Kidney epithelial cell (primary cell): ENCODE measurements at regions not wholly inside any gene's neighbourhood (a gene's known extent, or its start where the extent isn't known, plus 50 kb on each side); places are given as distances from the start of the nearest gene placed in this dataset.
"Not testable (repeated sequence)": the region's sequence is repeated elsewhere in the genome, so short reads cannot be mapped to it uniquely, and the experiment has no call there.

Source experiments
- DNase-seq: peaks from one replicate; pipeline ENCODE4 v3.0.0-alpha.2; 2010; ENCODE audit warnings: low read depth
- H3K27me3 ChIP-seq: 2 replicates; pipeline ENCODE4 v1.6.0; 2011; ENCODE audit warnings: low read length; ENCODE audit not compliant: control insufficient read depth, insufficient read depth
- H3K36me3 ChIP-seq: 2 replicates; pipeline ENCODE4 v1.5.1; 2011; ENCODE audit warnings: low read length; ENCODE audit not compliant: control insufficient read depth, insufficient read depth
- H3K4me3 ChIP-seq: 2 replicates; pipeline ENCODE4 v1.5.1; 2011; ENCODE audit warnings: low read depth, mild to moderate bottlenecking, control low read depth, low read length
- TF ChIP-seq, protein P1 (sequence below): IDR thresholded peaks from 2 replicates; pipeline ENCODE4 v1.5.1; 2011; ENCODE audit warnings: mild to moderate bottlenecking, moderate library complexity, low read length, control low read depth, inconsistent platforms; ENCODE audit not compliant: insufficient read depth, poor library complexity, severe bottlenecking

DNA sequence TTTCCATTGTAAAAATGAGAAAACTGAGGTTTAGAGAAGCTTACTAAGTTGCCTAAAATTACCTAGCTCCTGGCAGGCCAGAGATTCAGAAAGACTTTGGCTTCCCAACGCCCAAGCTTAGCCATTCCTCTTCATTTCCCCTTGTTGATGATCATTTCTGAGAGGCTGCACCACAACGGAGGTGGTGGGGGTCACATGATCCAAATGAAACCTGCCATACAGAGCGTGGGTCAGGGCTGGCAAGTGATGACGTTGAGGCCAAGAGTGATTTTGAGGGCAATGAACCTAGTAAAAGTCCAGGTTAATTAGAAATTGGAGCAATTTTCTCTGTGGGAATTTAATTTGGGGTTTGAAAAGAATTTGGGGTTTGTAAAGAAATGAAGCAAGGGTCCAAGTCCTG, 109.9 kb downstream of the TMEM182 start:
- H3K36me3 ChIP-seq = no peaks in the 10 kb centered on the region
- no peak for DNase-seq
- TF ChIP-seq, protein P1, sequence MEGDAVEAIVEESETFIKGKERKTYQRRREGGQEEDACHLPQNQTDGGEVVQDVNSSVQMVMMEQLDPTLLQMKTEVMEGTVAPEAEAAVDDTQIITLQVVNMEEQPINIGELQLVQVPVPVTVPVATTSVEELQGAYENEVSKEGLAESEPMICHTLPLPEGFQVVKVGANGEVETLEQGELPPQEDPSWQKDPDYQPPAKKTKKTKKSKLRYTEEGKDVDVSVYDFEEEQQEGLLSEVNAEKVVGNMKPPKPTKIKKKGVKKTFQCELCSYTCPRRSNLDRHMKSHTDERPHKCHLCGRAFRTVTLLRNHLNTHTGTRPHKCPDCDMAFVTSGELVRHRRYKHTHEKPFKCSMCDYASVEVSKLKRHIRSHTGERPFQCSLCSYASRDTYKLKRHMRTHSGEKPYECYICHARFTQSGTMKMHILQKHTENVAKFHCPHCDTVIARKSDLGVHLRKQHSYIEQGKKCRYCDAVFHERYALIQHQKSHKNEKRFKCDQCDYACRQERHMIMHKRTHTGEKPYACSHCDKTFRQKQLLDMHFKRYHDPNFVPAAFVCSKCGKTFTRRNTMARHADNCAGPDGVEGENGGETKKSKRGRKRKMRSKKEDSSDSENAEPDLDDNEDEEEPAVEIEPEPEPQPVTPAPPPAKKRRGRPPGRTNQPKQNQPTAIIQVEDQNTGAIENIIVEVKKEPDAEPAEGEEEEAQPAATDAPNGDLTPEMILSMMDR = no peak
- H3K4me3 ChIP-seq = no peak overlapping the region
- no peaks in the 10 kb centered on the region for H3K27me3 ChIP-seq

DNA sequence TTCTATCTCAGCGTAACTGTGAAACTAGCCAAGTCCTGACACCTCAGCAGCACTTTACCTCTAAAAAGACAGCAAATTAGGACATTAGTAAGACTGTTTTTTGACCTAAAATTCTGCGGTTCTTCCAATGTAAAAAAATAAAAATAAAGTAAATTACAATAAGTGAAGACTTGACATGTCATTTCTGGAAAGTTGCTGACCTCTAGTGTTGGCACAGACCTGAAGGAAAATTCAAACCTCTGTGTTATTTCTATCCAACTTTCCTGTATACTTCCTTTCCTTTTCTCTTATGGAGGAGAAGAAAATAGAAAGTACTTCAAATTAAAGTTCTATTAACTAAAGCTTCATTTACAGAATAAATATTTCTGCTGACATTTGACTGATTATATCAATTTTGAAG, 110.6 kb downstream of the TMEM182 start:
- DNase-seq = no peak
- TF ChIP-seq, protein P1 = no peak

DNA sequence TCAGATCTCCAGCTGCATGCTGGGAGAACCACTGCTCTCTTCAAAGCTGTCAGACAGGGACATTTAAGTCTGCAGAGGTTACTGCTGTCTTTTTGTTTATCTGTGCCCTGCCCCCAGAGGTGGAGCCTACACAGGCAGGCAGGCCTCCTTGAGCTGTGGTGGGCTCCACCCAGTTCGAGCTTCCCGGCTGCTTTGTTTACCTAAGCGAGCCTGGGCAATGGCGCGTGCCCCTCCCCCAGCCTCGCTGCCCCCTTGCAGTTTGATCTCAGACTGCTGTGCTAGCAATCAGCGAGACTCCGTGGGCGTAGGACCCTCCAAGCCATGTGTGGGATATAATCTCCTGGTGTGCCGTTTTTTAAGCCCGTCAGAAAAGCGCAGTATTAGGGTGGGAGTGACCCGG, 117.7 kb downstream of the TMEM182 start:
- not testable (repeated sequence) for H3K4me3 ChIP-seq, DNase-seq

More for the DNA sequence above, 110.6 kb downstream of the TMEM182 start:
- H3K27me3 ChIP-seq = no peaks in the 10 kb centered on the region
- no peaks in the 10 kb centered on the region for H3K36me3 ChIP-seq
- H3K4me3 ChIP-seq = no peak overlapping the region

DNA sequence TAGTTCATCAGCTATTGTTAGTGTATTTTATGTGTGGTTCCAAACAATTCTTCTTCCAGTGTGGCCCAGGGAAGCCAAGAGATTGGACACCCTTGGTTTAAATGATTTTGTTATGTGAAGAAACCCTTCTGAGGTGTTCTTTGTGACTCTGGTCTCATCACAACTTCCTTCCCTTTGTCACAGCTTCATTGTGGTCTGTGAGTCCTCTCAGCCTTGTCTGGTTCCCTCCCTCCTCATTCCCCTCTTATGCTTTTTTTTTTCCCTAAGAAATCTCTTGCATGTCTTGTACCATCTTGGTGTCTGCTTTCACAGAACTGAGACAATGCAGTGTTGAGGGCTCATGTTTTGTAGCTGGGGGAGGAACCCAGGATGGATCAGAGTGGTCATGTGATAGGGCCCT, 118.9 kb downstream of the TMEM182 start:
- Histone ChIP-seq H3K4me3 (no peak overlapping the region), H3K36me3 (no peaks in the 10 kb centered on the region), H3K27me3 (no peaks in the 10 kb centered on the region)
- no peak for DNase-seq
- TF ChIP-seq, protein P1 = no peak

More for the DNA sequence above, 117.7 kb downstream of the TMEM182 start:
- H3K27me3 ChIP-seq, H3K36me3 ChIP-seq: not testable (repeated sequence)

DNA sequence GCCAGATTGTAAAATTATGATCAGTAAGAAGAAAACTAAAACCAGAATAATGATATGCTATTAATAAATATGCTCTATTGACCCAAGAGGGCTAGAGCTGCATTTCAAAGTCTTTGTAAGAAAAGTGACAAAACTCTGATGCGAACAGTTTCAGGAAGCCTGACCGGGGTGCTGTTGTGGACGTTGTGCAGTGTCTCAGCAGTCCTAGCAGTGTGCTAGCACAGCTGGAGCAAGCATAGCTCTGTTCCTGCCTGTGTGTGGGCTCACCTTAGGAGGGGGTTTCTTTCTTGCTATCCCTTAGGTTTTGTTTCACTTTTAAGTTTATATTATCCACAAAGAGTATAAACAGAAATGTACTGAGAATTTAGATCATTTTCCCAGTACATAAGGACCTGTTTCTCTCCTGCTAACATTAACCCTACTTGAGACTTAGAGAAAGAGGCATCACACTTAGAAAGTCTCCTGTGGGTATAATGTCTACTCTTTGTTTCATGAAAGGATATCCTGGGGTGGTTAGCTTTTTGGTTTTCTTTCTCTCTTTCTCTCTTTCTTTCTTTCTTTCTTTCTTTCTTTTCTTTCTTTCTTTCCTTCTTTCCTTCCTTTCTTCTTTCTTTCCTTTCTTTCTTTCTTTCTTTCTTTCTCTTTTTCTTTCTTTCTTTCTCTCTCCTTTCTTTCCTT, 124.5 kb downstream of the TMEM182 start:
- H3K27me3 ChIP-seq = no peaks in the 10 kb centered on the region
- no peak overlapping the region for H3K4me3 ChIP-seq
- no peak for DNase-seq
- H3K36me3 ChIP-seq = no peaks in the 10 kb centered on the region
- TF ChIP-seq, protein P1 = no peak

DNA sequence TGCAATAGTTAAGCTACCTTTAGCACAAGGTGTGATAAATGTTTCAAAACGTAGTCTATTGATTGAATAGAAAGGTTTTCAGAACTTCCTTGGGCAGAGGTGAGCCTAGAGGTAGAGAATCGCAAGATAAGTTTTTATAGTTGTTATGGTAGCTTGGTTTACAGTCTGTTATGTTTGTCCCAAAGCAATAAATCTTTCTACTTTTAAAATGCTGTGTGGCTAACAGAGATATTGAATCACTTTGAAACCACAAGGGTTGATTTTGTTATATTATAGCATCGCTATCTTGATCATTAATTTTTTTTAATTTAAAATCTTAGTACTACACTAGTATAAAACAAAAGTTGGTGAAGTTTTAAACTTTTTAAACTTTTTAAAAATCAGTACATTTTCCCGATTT, 126.7 kb downstream of the TMEM182 start:
- H3K27me3 ChIP-seq = no peaks in the 10 kb centered on the region
- TF ChIP-seq, protein P1 = no peak
- no peaks in the 10 kb centered on the region for H3K36me3 ChIP-seq
- DNase-seq = no peak
- H3K4me3 ChIP-seq = no peak overlapping the region
